ENCODE measurements at regions not wholly inside any gene's neighbourhood (a gene's known extent, or its start where the extent isn't known, plus 50 kb on each side); places are given as distances from the start of the nearest gene placed in this dataset.
"Not testable (repeated sequence)": the region's sequence is repeated elsewhere in the genome, so short reads cannot be mapped to it uniquely, and the experiment has no call there.

DNA sequence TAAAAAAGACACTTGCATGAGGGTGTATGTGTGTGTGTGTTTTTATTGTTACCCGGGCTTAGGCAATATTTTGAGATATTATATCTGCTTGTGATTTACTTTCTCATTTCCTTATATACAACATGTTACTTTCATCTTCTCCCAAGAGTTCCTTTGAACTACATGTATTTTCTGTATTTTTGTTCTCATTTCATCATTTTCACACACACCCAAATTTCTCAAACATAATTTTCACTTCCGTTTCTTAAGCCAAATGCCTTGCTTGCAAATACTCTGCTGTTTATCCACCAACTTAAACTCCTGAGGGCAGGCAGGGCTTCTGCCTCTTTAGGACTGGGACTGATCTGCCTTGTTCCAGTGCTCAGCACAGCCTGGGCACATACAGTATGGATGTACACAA, 69.3 kb upstream of the FYN start:
- no peaks in the 10 kb centered on the region for H3K36me3 ChIP-seq (ENCODE audit: control insufficient read depth, insufficient read depth, low read length)
- no peaks in the 10 kb centered on the region for H3K27me3 ChIP-seq (replicated peaks; ENCODE audit: control insufficient read depth, insufficient read depth, low read length, poor library complexity, severe bottlenecking)
- H3K27ac ChIP-seq (ENCODE audit: insufficient read depth, low read length, poor library complexity, severe bottlenecking), result no peak overlapping the region
- H3K4me3 ChIP-seq (ENCODE audit: insufficient read depth, low read depth, low read length, poor library complexity, severe bottlenecking), result no peak overlapping the region
- no peaks in the 10 kb centered on the region for H3K9me3 ChIP-seq (ENCODE audit: control insufficient read depth, low read length)
- H3K4me1 ChIP-seq (ENCODE audit: control insufficient read depth, insufficient read depth, low read length, poor library complexity, severe bottlenecking), result no peaks in the 10 kb centered on the region
- DNase-seq, result no peak

DNA sequence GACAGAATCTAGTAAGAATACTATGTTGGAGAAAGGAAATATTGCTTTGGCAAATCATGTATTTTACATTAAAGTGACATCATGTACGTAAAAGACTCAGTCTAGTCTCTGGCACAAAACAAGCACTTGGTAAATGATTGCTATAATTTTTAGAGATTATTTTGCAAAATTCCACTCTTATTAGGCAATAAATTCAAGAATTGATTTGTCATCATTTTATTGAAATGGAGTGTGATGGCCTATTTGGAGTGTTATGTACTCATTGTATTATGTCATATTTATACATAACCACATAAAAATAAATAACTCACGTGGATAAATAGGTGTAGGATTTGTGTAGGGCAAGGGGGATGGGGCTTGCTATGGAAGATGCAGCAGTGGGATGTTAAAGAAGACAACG, 70.0 kb upstream of the FYN start:
- DNase-seq, result no peak
- Histone ChIP-seq H3K27me3 (replicated peaks; ENCODE audit: control insufficient read depth, insufficient read depth, low read length, poor library complexity, severe bottlenecking) (no peaks in the 10 kb centered on the region), H3K27ac (ENCODE audit: insufficient read depth, low read length, poor library complexity, severe bottlenecking) (no peak overlapping the region), H3K4me3 (ENCODE audit: insufficient read depth, low read depth, low read length, poor library complexity, severe bottlenecking) (no peak overlapping the region), H3K4me1 (ENCODE audit: control insufficient read depth, insufficient read depth, low read length, poor library complexity, severe bottlenecking) (no peaks in the 10 kb centered on the region), H3K36me3 (ENCODE audit: control insufficient read depth, insufficient read depth, low read length) (no peaks in the 10 kb centered on the region), H3K9me3 (ENCODE audit: control insufficient read depth, low read length) (no peaks in the 10 kb centered on the region)

DNA sequence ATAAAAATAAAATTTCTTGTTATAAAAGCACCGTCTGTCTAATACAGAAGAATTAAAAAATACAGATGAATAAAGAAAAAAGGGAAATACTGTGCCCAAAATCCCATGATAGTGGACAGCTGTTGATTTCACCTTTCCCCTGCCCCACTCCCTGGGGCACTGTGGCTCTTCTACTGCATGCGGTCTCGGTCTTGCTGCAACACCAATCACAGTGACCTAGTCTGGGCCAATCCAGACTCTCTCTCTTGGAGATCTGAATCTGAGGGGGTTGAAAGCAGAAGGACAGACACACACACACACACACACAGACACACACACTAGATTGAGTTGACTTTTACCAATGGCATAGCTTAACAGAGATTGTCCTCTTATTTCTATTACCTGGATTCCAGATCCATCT, 70.5 kb upstream of the FYN start:
- Histone ChIP-seq H3K27ac (ENCODE audit: insufficient read depth, low read length, poor library complexity, severe bottlenecking) (no peak overlapping the region), H3K4me3 (ENCODE audit: insufficient read depth, low read depth, low read length, poor library complexity, severe bottlenecking) (no peak overlapping the region), H3K27me3 (replicated peaks; ENCODE audit: control insufficient read depth, insufficient read depth, low read length, poor library complexity, severe bottlenecking) (no peaks in the 10 kb centered on the region), H3K4me1 (ENCODE audit: control insufficient read depth, insufficient read depth, low read length, poor library complexity, severe bottlenecking) (no peaks in the 10 kb centered on the region), H3K9me3 (ENCODE audit: control insufficient read depth, low read length) (no peaks in the 10 kb centered on the region), H3K36me3 (ENCODE audit: control insufficient read depth, insufficient read depth, low read length) (no peaks in the 10 kb centered on the region)
- no peak for DNase-seq

DNA sequence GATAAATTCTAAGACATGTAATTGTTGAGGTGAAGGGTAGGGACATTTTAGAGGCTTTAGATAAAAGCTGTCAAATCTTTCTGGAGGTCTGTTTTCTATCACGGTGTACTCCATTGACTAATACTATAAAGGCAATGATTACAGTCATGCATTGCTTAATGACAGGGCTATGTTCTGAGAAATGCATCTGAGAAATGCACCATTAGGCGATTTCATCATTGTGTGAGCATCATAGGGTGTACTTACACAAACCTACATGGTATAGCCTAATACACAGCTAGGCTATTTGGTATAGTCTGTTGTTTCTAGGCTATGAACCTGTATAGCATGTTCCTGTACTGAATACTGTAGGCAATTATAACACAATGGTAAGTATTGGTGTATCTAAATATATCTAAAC, 71.3 kb upstream of the FYN start:
- Histone ChIP-seq H3K27ac (ENCODE audit: insufficient read depth, low read length, poor library complexity, severe bottlenecking) (no peak overlapping the region), H3K27me3 (replicated peaks; ENCODE audit: control insufficient read depth, insufficient read depth, low read length, poor library complexity, severe bottlenecking) (no peaks in the 10 kb centered on the region), H3K4me1 (ENCODE audit: control insufficient read depth, insufficient read depth, low read length, poor library complexity, severe bottlenecking) (no peaks in the 10 kb centered on the region), H3K36me3 (ENCODE audit: control insufficient read depth, insufficient read depth, low read length) (no peaks in the 10 kb centered on the region), H3K4me3 (ENCODE audit: insufficient read depth, low read depth, low read length, poor library complexity, severe bottlenecking) (no peak overlapping the region), H3K9me3 (ENCODE audit: control insufficient read depth, low read length) (no peaks in the 10 kb centered on the region)
- DNase-seq, result no peak

DNA sequence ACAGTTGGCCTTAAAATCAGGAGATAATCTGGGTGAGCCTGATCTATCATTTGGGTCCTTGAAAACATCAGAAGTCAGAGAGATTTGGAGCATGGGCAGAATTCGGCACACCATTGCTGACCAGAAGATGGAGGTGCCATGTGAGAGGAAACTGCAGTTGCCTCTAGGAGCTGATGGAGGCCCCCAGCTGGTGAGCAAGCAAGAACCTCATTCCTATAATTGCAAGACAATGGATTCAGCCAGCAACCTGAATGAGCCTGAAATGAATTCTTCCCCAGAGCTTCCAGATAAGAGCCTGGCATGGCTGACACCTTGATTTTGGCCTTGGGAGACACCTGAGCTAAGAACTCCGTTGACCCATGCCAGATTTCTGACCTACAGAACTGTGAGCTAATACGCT, 76.3 kb upstream of the FYN start:
- Histone ChIP-seq H3K27me3 (replicated peaks; ENCODE audit: control insufficient read depth, insufficient read depth, low read length, poor library complexity, severe bottlenecking) (no peaks in the 10 kb centered on the region), H3K36me3 (ENCODE audit: control insufficient read depth, insufficient read depth, low read length) (no peaks in the 10 kb centered on the region), H3K4me1 (ENCODE audit: control insufficient read depth, insufficient read depth, low read length, poor library complexity, severe bottlenecking) (no peaks in the 10 kb centered on the region), H3K9me3 (ENCODE audit: control insufficient read depth, low read length) (no peaks in the 10 kb centered on the region), H3K4me3 (ENCODE audit: insufficient read depth, low read depth, low read length, poor library complexity, severe bottlenecking) (no peak overlapping the region), H3K27ac (ENCODE audit: insufficient read depth, low read length, poor library complexity, severe bottlenecking) (no peak overlapping the region)
- DNase-seq, result no peak

DNA sequence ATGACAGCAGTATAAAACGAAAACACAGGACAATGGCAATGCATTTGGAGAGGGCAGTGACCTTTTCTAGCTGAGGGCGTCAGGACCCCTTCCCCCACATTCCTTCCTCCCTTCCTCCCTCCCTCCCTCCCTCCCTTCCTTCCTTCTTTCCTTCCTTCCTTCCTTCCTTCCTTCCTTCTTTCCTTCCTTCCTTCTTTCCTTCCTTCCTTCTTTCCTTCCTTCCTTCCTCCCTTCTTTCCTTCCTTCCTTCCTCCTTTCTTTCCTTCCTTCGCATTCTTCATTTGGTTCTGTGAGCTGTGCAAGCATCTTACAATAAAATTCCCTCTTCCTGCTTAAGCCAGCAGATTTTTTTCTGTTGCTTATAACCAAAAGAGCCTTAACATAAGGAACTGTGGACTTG, 76.7 kb upstream of the FYN start:
- not testable (repeated sequence) for DNase-seq; H3K36me3 ChIP-seq (ENCODE audit: control insufficient read depth, insufficient read depth, low read length); H3K4me1 ChIP-seq (ENCODE audit: control insufficient read depth, insufficient read depth, low read length, poor library complexity, severe bottlenecking); H3K4me3 ChIP-seq (ENCODE audit: insufficient read depth, low read depth, low read length, poor library complexity, severe bottlenecking); H3K27ac ChIP-seq (ENCODE audit: insufficient read depth, low read length, poor library complexity, severe bottlenecking); H3K9me3 ChIP-seq (ENCODE audit: control insufficient read depth, low read length); H3K27me3 ChIP-seq (replicated peaks; ENCODE audit: control insufficient read depth, insufficient read depth, low read length, poor library complexity, severe bottlenecking)

DNA sequence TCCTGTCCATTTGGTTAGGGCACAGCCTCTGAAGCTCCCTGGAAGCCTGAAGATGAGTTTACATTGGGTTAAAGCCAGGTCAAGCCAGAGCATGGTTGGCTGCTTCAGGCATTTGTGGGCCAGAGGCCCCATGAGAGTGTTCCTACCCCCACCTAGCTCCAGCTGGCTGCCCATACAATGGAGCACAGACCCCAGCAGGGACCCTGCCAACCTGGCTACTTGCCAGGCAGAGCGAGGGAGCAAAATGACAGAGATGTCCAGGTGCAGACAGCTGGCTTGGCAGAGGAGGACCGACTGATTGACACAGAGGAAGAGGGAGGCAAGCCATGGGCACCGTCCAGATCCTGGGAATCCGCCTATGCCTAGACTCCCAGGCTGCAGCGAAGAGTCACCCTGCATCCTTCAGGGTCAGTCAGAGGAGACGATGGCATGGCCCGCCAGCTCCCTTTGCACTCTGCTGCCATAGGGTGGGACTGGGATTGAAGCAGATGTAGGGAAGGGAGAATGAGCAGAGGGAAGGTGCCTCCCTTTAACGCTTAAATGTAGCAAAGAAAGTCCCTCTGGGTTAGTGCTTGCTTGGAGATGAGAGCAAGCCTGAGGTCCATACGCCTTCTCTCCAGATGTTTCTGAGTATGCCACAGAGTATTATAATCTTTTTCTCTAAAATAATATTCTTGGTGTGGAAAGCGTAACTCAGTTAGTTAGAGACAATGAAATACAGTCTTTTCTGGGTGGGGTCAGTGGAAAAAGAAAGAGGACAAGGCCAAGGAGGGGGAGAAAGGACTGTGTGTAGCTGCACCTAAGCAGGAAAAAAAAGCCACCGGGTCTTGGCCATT, 77.6 kb upstream of the FYN start:
- Histone ChIP-seq H3K36me3 (ENCODE audit: control insufficient read depth, insufficient read depth, low read length) (no peaks in the 10 kb centered on the region), H3K4me3 (ENCODE audit: insufficient read depth, low read depth, low read length, poor library complexity, severe bottlenecking) (no peak overlapping the region), H3K27ac (ENCODE audit: insufficient read depth, low read length, poor library complexity, severe bottlenecking) (no peak overlapping the region), H3K4me1 (ENCODE audit: control insufficient read depth, insufficient read depth, low read length, poor library complexity, severe bottlenecking) (no peaks in the 10 kb centered on the region), H3K27me3 (replicated peaks; ENCODE audit: control insufficient read depth, insufficient read depth, low read length, poor library complexity, severe bottlenecking) (no peaks in the 10 kb centered on the region), H3K9me3 (ENCODE audit: control insufficient read depth, low read length) (no peaks in the 10 kb centered on the region)
- no peak for DNase-seq

DNA sequence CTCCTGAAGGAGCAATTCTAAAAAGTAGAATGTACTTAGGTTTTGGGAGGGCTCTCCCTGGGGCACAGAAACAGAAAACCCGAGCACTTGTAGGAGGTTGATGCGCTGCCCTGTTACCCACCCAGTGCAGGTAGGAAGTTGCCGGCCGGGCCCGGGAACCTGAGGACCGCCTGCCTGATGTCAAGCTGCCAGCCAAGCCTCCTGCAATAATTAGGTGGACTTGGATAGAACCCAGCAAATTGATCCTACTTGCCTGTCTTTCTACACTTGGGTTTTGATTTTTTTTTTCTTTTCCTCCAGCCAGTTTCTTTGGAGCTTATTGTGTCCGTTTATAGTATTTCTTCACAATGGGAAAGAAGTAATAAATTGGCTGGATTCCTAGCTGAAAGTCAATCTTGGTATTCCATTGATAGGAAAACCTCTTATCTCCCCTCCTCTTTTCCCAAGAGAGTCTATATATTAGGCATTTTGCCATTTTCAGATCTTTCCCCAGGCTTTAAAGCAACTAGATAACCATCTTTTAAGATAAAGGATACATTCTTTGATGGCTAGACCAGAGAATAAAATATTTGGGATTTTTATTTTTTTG, 78.3 kb upstream of the FYN start:
- H3K27ac ChIP-seq (ENCODE audit: insufficient read depth, low read length, poor library complexity, severe bottlenecking), result no peak overlapping the region
- DNase-seq, result no peak
- H3K36me3 ChIP-seq (ENCODE audit: control insufficient read depth, insufficient read depth, low read length), result no peaks in the 10 kb centered on the region
- no peaks in the 10 kb centered on the region for H3K4me1 ChIP-seq (ENCODE audit: control insufficient read depth, insufficient read depth, low read length, poor library complexity, severe bottlenecking)
- H3K27me3 ChIP-seq (replicated peaks; ENCODE audit: control insufficient read depth, insufficient read depth, low read length, poor library complexity, severe bottlenecking), result no peaks in the 10 kb centered on the region
- no peaks in the 10 kb centered on the region for H3K9me3 ChIP-seq (ENCODE audit: control insufficient read depth, low read length)
- H3K4me3 ChIP-seq (ENCODE audit: insufficient read depth, low read depth, low read length, poor library complexity, severe bottlenecking), result no peak overlapping the region

DNA sequence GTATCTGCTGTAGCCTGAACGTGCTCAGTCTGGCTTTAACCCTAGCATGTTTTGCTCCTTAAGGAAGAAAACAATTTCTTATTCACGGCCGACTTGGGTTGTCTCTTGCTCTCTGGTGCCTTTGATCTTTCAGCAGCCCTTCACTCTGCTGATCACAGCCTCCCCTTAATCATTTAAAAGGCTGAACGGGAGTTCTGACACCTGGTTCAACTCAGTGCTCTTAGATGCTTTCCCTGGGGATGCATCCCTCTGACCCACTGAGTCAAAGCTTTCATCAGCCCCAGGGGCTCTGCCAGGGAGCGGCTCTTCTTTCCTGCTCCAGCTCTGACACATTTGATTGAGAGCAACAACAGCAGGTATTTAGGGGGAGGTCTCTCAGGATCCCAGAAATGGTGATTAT, 79.0 kb upstream of the FYN start:
- Histone ChIP-seq H3K4me1 (ENCODE audit: control insufficient read depth, insufficient read depth, low read length, poor library complexity, severe bottlenecking) (no peaks in the 10 kb centered on the region), H3K36me3 (ENCODE audit: control insufficient read depth, insufficient read depth, low read length) (no peaks in the 10 kb centered on the region), H3K27ac (ENCODE audit: insufficient read depth, low read length, poor library complexity, severe bottlenecking) (no peak overlapping the region), H3K4me3 (ENCODE audit: insufficient read depth, low read depth, low read length, poor library complexity, severe bottlenecking) (no peak overlapping the region), H3K27me3 (replicated peaks; ENCODE audit: control insufficient read depth, insufficient read depth, low read length, poor library complexity, severe bottlenecking) (no peaks in the 10 kb centered on the region), H3K9me3 (ENCODE audit: control insufficient read depth, low read length) (no peaks in the 10 kb centered on the region)
- no peak for DNase-seq

DNA sequence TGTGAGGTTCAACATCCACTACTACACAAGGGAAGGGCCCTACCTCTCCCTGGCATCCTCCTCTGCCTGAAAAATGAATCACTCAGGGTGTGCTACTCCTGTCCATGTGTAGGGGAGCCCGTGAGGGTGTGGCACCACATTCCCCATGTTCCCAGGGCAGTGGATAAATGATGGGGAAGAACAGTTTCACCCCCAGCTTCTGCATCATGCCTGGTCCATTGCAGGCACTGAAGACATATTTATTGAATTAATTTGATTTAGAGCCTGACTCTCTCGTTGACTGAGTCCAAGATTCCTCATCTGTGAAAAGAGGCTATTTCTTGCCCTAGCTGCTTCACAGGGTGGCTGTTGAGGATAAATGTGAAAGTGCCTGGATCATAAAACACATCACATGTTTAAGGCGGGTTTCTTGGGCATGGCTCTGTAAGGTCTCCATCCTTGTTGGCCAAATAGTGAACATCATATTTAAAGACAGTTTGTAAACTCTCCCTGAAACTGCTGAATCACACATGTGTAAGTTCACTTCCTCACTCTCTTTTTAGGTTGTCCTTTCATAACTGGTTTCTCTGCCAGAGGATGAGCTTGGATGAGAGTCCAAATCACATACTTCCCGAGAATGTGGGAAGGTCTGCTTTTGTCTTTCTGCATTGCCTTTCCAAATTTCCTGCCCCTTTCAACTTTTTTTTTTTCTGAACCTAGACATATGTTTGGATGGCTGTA, 79.7 kb upstream of the FYN start:
- Histone ChIP-seq H3K4me1 (ENCODE audit: control insufficient read depth, insufficient read depth, low read length, poor library complexity, severe bottlenecking) (no peaks in the 10 kb centered on the region), H3K9me3 (ENCODE audit: control insufficient read depth, low read length) (no peaks in the 10 kb centered on the region), H3K27me3 (replicated peaks; ENCODE audit: control insufficient read depth, insufficient read depth, low read length, poor library complexity, severe bottlenecking) (no peaks in the 10 kb centered on the region), H3K36me3 (ENCODE audit: control insufficient read depth, insufficient read depth, low read length) (no peaks in the 10 kb centered on the region), H3K4me3 (ENCODE audit: insufficient read depth, low read depth, low read length, poor library complexity, severe bottlenecking) (no peak overlapping the region), H3K27ac (ENCODE audit: insufficient read depth, low read length, poor library complexity, severe bottlenecking) (no peak overlapping the region)
- no peak for DNase-seq

Measured in effector memory CD4-positive, alpha-beta T cell (primary cell).